Hepatocyte (in vitro differentiated cells): ENCODE measurements at regions not wholly inside any gene's neighbourhood (a gene's known extent, or its start where the extent isn't known, plus 50 kb on each side); places are given as distances from the start of the nearest gene placed in this dataset.
A peak's percentile ranks its signal among the peaks of the same experiment; 100 is the strongest.

Experiments
- DNase-seq: peaks from one replicate; pipeline ENCODE4 v3.0.0-alpha.2; 2016; ENCODE audit warnings: low spot score
- H2AFZ ChIP-seq: fragments of 200-600 bp; sonication (generic); 2 replicates; pipeline ENCODE4 v1.6.0; 2016; ENCODE audit warnings: antibody characterized with exemption, mild to moderate bottlenecking
- H3K27ac ChIP-seq: fragments of 200-600 bp; sonication (generic); 2 replicates; pipeline ENCODE4 v1.5.1; 2016; ENCODE audit warnings: mild to moderate bottlenecking
- H3K27me3 ChIP-seq: fragments of 200-600 bp; sonication (generic); 2 replicates; pipeline ENCODE4 v1.6.1; 2016
- H3K36me3 ChIP-seq: fragments of 200-600 bp; sonication (generic); replicated peaks from 2 replicates; pipeline ENCODE4 v1.5.1; 2016; ENCODE audit warnings: low read depth; ENCODE audit not compliant: insufficient read depth
- H3K4me1 ChIP-seq: fragments of 200-600 bp; sonication (generic); 2 replicates; pipeline ENCODE4 v1.5.1; 2016; ENCODE audit warnings: mild to moderate bottlenecking, moderate library complexity; ENCODE audit not compliant: insufficient read depth
- H3K4me2 ChIP-seq: fragments of 200-600 bp; sonication (generic); 2 replicates; pipeline ENCODE4 v1.6.0; 2016
- H3K4me3 ChIP-seq: fragments of 200-600 bp; sonication (generic); 2 replicates; pipeline ENCODE4 v1.5.1; 2016; ENCODE audit warnings: mild to moderate bottlenecking
- H3K79me2 ChIP-seq: fragments of 200-600 bp; sonication (generic); 2 replicates; pipeline ENCODE4 v1.6.0; 2017; ENCODE audit warnings: mild to moderate bottlenecking
- H3K9me2 ChIP-seq: fragments of 200-600 bp; sonication (generic); replicated peaks from 2 replicates; pipeline ENCODE4 v1.6.0; 2017; ENCODE audit warnings: mild to moderate bottlenecking; ENCODE audit not compliant: insufficient read depth
- H3K9me3 ChIP-seq: fragments of 200-600 bp; sonication (generic); 2 replicates; pipeline ENCODE4 v1.5.1; 2016; ENCODE audit warnings: low read depth, mild to moderate bottlenecking
- H4K20me1 ChIP-seq: fragments of 200-600 bp; sonication (generic); 2 replicates; pipeline ENCODE4 v1.6.0; 2016; ENCODE audit warnings: mild to moderate bottlenecking; ENCODE audit not compliant: insufficient read depth, poor library complexity, severe bottlenecking
- CTCF ChIP-seq: fragments of 200-600 bp; sonication (generic); IDR thresholded peaks from 2 replicates; pipeline ENCODE4 v1.5.1; 2016; ENCODE audit warnings: antibody characterized with exemption, mild to moderate bottlenecking; ENCODE audit not compliant: poor library complexity
- EZH2 ChIP-seq: fragments of 200-600 bp; sonication (generic); IDR thresholded peaks from 2 replicates; pipeline ENCODE4 v1.6.1; 2016; ENCODE audit warnings: antibody characterized with exemption, mild to moderate bottlenecking, borderline replicate concordance
- EZH2phosphoT487 ChIP-seq: fragments of 200-600 bp; sonication (generic); IDR thresholded peaks from one replicate; pipeline ENCODE4 v1.6.1; 2018; ENCODE audit warnings: antibody characterized with exemption, mild to moderate bottlenecking, low read depth, moderate library complexity; ENCODE audit not compliant: unreplicated experiment, severe bottlenecking
- WGBS: methylation state at CpG from one replicate; pipeline ENCODE4 v1.1.6; 2016; ENCODE audit warnings: low lambda C conversion rate; ENCODE audit errors: missing lambda C conversion rate; 5-methylcytosine and 5-hydroxymethylcytosine counted together

DNA sequence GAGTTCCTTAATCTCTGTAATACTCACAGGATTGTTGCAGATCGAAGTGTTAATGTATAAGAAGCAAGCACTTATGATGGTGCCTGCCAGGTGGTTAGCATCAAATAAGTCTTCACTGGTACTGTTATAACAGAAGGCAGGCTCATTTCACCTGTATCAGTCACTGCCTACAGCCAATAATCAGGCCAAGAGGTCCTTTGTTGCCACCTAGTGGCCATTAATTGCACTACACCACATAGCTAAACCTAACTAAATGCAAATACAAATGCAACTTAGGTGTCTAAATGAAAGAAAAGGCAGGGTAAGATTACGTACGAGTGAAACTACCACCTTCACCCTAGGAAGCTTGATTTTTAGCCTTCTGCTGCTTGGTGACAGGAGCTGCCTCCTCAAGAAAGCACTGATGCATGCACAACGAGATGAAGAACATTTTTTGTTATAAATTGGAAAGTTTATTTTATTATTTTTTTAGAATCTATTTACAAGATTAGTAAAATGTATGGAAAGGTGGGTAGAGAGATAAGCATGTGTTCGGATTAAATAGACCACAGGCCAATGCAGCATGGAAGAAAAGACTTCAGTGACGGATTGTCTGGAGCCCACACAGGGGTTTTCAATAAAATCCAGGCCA, 334.8 kb upstream of the CAMK1G start:
- H3K9me3 ChIP-seq = no peaks in the 10 kb centered on the region
- no peak overlapping the region for H3K4me2 ChIP-seq
- no peak overlapping the region for H3K4me3 ChIP-seq
- H3K4me1 ChIP-seq = no peaks in the 10 kb centered on the region
- H3K27ac ChIP-seq = no peak overlapping the region
- H3K9me2 ChIP-seq = no peaks in the 10 kb centered on the region
- TF ChIP-seq CTCF = peak; percentile 86
- no peak for TF ChIP-seq EZH2phosphoT487
- no peaks in the 10 kb centered on the region for H4K20me1 ChIP-seq
- peak; percentile 83 for DNase-seq
- no peaks in the 10 kb centered on the region for H3K27me3 ChIP-seq
- WGBS = 26% methylated on average over 6 of the region's 6 CpGs
- no peaks in the 10 kb centered on the region for H3K79me2 ChIP-seq
- no peaks in the 10 kb centered on the region for H3K36me3 ChIP-seq
- no peak overlapping the region for H2AFZ ChIP-seq

GRCh38 chr1:209249280-209249670, 334.2 kb upstream of the CAMK1G start:
- TF ChIP-seq EZH2phosphoT487 (no peak), CTCF (no peak), EZH2 (no peak)
- no peaks in the 10 kb centered on the region for H3K79me2 ChIP-seq
- no peaks in the 10 kb centered on the region for H3K4me1 ChIP-seq
- H3K9me2 ChIP-seq = no peaks in the 10 kb centered on the region
- 15% methylated on average over 2 of the region's 2 CpGs for WGBS
- no peaks in the 10 kb centered on the region for H3K36me3 ChIP-seq
- no peak overlapping the region for H2AFZ ChIP-seq
- no peak overlapping the region for H3K4me2 ChIP-seq
- no peaks in the 10 kb centered on the region for H3K27me3 ChIP-seq
- H3K9me3 ChIP-seq = no peaks in the 10 kb centered on the region
- no peaks in the 10 kb centered on the region for H4K20me1 ChIP-seq
- H3K4me3 ChIP-seq = no peak overlapping the region
- no peak for DNase-seq
- H3K27ac ChIP-seq = no peak overlapping the region

- Histone ChIP-seq H3K79me2 (no peaks in the 10 kb centered on the region), H3K4me1 (no peaks in the 10 kb centered on the region), H2AFZ (no peak overlapping the region), H3K9me3 (no peaks in the 10 kb centered on the region), H3K4me3 (no peak overlapping the region), H3K27ac (no peak overlapping the region), H3K27me3 (no peaks in the 10 kb centered on the region), H3K36me3 (no peaks in the 10 kb centered on the region), H4K20me1 (no peaks in the 10 kb centered on the region), H3K9me2 (no peaks in the 10 kb centered on the region), H3K4me2 (no peak overlapping the region)
- no peak for DNase-seq
- no peak for TF ChIP-seq EZH2
- TF ChIP-seq EZH2phosphoT487 = no peak
- no peak for TF ChIP-seq CTCF
- WGBS = 59% methylated on average over 8 of the region's 8 CpGs
Measured at GRCh38 chr1:209249785-209250440, 333.6 kb upstream of the CAMK1G start.
